CD4-positive, alpha-beta T cell treated with Interleukin-17A for 4 hours (primary cell): ENCODE measurements at regions not wholly inside any gene's neighbourhood (a gene's known extent, or its start where the extent isn't known, plus 50 kb on each side); places are given as distances from the start of the nearest gene placed in this dataset.

Source experiments
- DNase-seq: peaks from one replicate; pipeline ENCODE4 v3.0.0-alpha.2; 2020; ENCODE audit warnings: mixed read lengths

GRCh38 chr9:119441832-119442231 lies 72.6 kb upstream of the BRINP1 start:
- DNase-seq, result no peak

GRCh38 chr9:119441338-119441737 lies 72.1 kb upstream of the BRINP1 start:
- DNase-seq, result no peak

GRCh38 chr9:119436261-119436660 lies 67.0 kb upstream of the BRINP1 start:
- DNase-seq, result no peak

GRCh38 chr9:119435076-119435475 lies 65.8 kb upstream of the BRINP1 start:
- DNase-seq, result no peak

- DNase-seq, result no peak
Measured at GRCh38 chr9:119432428-119432827, 63.2 kb upstream of the BRINP1 start.

- DNase-seq, result no peak
Measured at GRCh38 chr9:119429302-119429701, 60.1 kb upstream of the BRINP1 start.

GRCh38 chr9:119420231-119420630 lies 51.0 kb upstream of the BRINP1 start:
- DNase-seq, result no peak
